H1 (cell line): ENCODE measurements at regions not wholly inside any gene's neighbourhood (a gene's known extent, or its start where the extent isn't known, plus 50 kb on each side); places are given as distances from the start of the nearest gene placed in this dataset.
"Not testable (repeated sequence)": the region's sequence is repeated elsewhere in the genome, so short reads cannot be mapped to it uniquely, and the experiment has no call there.

Source experiments
- CTCF ChIA-PET: fragments of 300-600 bp; sonication (Branson Sonifier 250); formaldehyde crosslinking; loops from one replicate; lab custom pipeline; 2021; ENCODE audit not compliant: partially characterized antibody; lab: Charles Lee
- POLR2A ChIA-PET: fragments of 300-600 bp; sonication (Branson Sonifier 250); formaldehyde crosslinking; loops from one replicate; lab custom pipeline; 2021; ENCODE audit warnings: inconsistent platforms; ENCODE audit not compliant: partially characterized antibody; lab: Charles Lee
- DNase-seq, 2 experiments: peaks; one replicate each; pipeline versions ENCODE4 v3.0.0 to v3.0.0-alpha.2; 2010 to 2022; ENCODE audit warnings: low spot score in 2 of 2, low read depth in 1 of 2, mixed read lengths in 1 of 2
- FAIRE-seq: peaks from 2 replicates; lab custom pipeline; 2011; peaks lifted over from hg19 to GRCh38; lab: Jason Lieb, UNC
- H2AFZ ChIP-seq: 2 replicates; pipeline ENCODE4 v1.8.1; 2012; ENCODE audit warnings: low read length, inconsistent platforms
- H2AK5ac ChIP-seq: 2 replicates; pipeline ENCODE4 v1.6.1; 2013; ENCODE audit warnings: low read depth, low read length
- H2BK120ac ChIP-seq: replicated peaks from 2 replicates; pipeline ENCODE3; 2013; ENCODE audit warnings: low read depth, low read length, inconsistent platforms
- H2BK12ac ChIP-seq: 2 replicates; pipeline ENCODE4 v1.6.1; 2013; ENCODE audit warnings: low read depth, low read length
- H2BK15ac ChIP-seq: 2 replicates; pipeline ENCODE4 v1.6.1; 2013; ENCODE audit warnings: low read length
- H2BK20ac ChIP-seq: 2 replicates; pipeline ENCODE4 v1.6.1; 2013; ENCODE audit warnings: low read length
- H2BK5ac ChIP-seq: 2 replicates; pipeline ENCODE4 v1.6.1; 2013; ENCODE audit warnings: low read depth, low read length
- H3K14ac ChIP-seq: 2 replicates; pipeline ENCODE4 v1.6.1; 2013; ENCODE audit warnings: inconsistent platforms; ENCODE audit not compliant: insufficient read length
- H3K18ac ChIP-seq: 2 replicates; pipeline ENCODE4 v1.6.1; 2013; ENCODE audit warnings: low read length; ENCODE audit errors: extremely low read depth
- H3K23ac ChIP-seq: 2 replicates; pipeline ENCODE4 v1.6.1; 2013; ENCODE audit warnings: inconsistent platforms; ENCODE audit not compliant: insufficient read length
- H3K23me2 ChIP-seq: 2 replicates; pipeline ENCODE4 v1.6.1; 2013; ENCODE audit warnings: low read depth, low read length
- H3K27ac ChIP-seq: 2 replicates; pipeline ENCODE4 v1.6.1; 2011; ENCODE audit warnings: low read depth, low read length, inconsistent platforms
- H3K27me3 ChIP-seq, 4 experiments: replicated peaks in 1 of 4; 1 replicate in 1 of 4; 2 replicates in 3 of 4; pipeline versions ENCODE4 v1.6.1 to v1.8.1; 2011 to 2013; ENCODE audit warnings: low read length in 3 of 4, mild to moderate bottlenecking in 3 of 4, inconsistent platforms in 2 of 4, mixed read lengths in 2 of 4, moderate library complexity in 1 of 4; ENCODE audit not compliant: control insufficient read depth in 3 of 4, insufficient read depth in 3 of 4; ENCODE audit errors: extremely low read depth in 1 of 4
- H3K36me3 ChIP-seq, 4 experiments: 2 replicates each; pipeline versions ENCODE4 v1.6.1 to v1.8.1; 2011 to 2013; ENCODE audit warnings: mild to moderate bottlenecking in 4 of 4, low read length in 3 of 4, moderate library complexity in 2 of 4, control low read depth in 1 of 4, inconsistent platforms in 1 of 4; ENCODE audit not compliant: insufficient read depth in 4 of 4, control insufficient read depth in 2 of 4
- H3K4ac ChIP-seq: replicated peaks from 2 replicates; pipeline ENCODE3; 2013; ENCODE audit warnings: low read length, low read depth, mixed read lengths, inconsistent platforms; ENCODE audit not compliant: insufficient read length
- H3K4me1 ChIP-seq, 4 experiments: replicated peaks in 1 of 4; 1 replicate in 1 of 4; 2 replicates in 3 of 4; pipeline versions ENCODE4 v1.6.1 to v1.8.1; 2011 to 2013; ENCODE audit warnings: low read length in 3 of 4, inconsistent platforms in 2 of 4, mixed read lengths in 1 of 4; ENCODE audit not compliant: insufficient read depth in 4 of 4, control insufficient read depth in 3 of 4
- H3K4me2 ChIP-seq, 2 experiments: 2 replicates each; pipeline versions ENCODE4 v1.6.1 to v1.8.1; 2011 to 2013; ENCODE audit warnings: low read depth in 2 of 2, low read length in 2 of 2, control low read depth in 1 of 2, inconsistent platforms in 1 of 2, mild to moderate bottlenecking in 1 of 2; ENCODE audit not compliant: insufficient read depth in 1 of 2
- H3K4me3 ChIP-seq, 4 experiments: fragments of 200-600, 300-600 bp in 1 of 4; sonication (generic), shearing (Covaris generic), sonication (Bioruptor Twin) in 1 of 4; 2 replicates each; pipeline versions ENCODE4 v1.5.1 to v1.8.1; 2011 to 2016; ENCODE audit warnings: low read length in 4 of 4, low read depth in 3 of 4, control low read depth in 2 of 4, inconsistent platforms in 2 of 4, mild to moderate bottlenecking in 2 of 4, mixed read lengths in 1 of 4, moderate library complexity in 1 of 4; ENCODE audit not compliant: insufficient read depth in 2 of 4; ENCODE audit errors: extremely low read depth in 1 of 4
- H3K56ac ChIP-seq: replicated peaks from 2 replicates; pipeline ENCODE3; 2013; ENCODE audit warnings: low read depth, mild to moderate bottlenecking, mixed read lengths, low read length, inconsistent platforms; ENCODE audit not compliant: insufficient read length
- H3K79me1 ChIP-seq: 2 replicates; pipeline ENCODE4 v1.6.1; 2013; ENCODE audit warnings: low read depth, low read length, control low read depth
- H3K79me2 ChIP-seq, 2 experiments: 2 replicates each; pipeline versions ENCODE4 v1.6.1 to v1.8.1; 2012 to 2013; ENCODE audit warnings: low read length in 2 of 2, mild to moderate bottlenecking in 2 of 2, inconsistent platforms in 1 of 2; ENCODE audit not compliant: insufficient read depth in 2 of 2, control insufficient read depth in 1 of 2
- H3K9ac ChIP-seq, 4 experiments: replicated peaks in 1 of 4; 1 replicate in 1 of 4; 2 replicates in 3 of 4; pipeline versions ENCODE4 v1.6.1 to v1.8.1; 2011 to 2013; ENCODE audit warnings: low read depth in 3 of 4, low read length in 3 of 4, control low read depth in 2 of 4, mild to moderate bottlenecking in 2 of 4, moderate library complexity in 2 of 4, inconsistent platforms in 1 of 4; ENCODE audit errors: extremely low read depth in 1 of 4
- H3K9me3 ChIP-seq, 2 experiments: 2 replicates each; pipeline versions ENCODE4 v1.6.1 to v1.8.1; 2012 to 2013; ENCODE audit warnings: mild to moderate bottlenecking in 2 of 2, moderate library complexity in 2 of 2, control low read depth in 1 of 2, inconsistent platforms in 1 of 2, low read depth in 1 of 2, low read length in 1 of 2, mixed read lengths in 1 of 2; ENCODE audit not compliant: insufficient read depth in 2 of 2
- H4K20me1 ChIP-seq, 2 experiments: replicated peaks in 1 of 2; 2 replicates each; pipeline versions ENCODE3 to v1.8.1; 2011 to 2013; ENCODE audit warnings: inconsistent platforms in 2 of 2, low read length in 2 of 2, mild to moderate bottlenecking in 1 of 2; ENCODE audit not compliant: insufficient read depth in 2 of 2, control insufficient read depth in 1 of 2
- H4K5ac ChIP-seq: 2 replicates; pipeline ENCODE4 v1.6.1; 2013; ENCODE audit warnings: low read length, low read depth, mixed read lengths, inconsistent platforms; ENCODE audit not compliant: insufficient read length
- H4K8ac ChIP-seq: 2 replicates; pipeline ENCODE4 v1.8.0; 2013; ENCODE audit warnings: mild to moderate bottlenecking, moderate library complexity, low read length, inconsistent platforms; ENCODE audit not compliant: insufficient read depth; ENCODE audit errors: extremely low read depth
- H4K91ac ChIP-seq: replicated peaks from 2 replicates; pipeline ENCODE3; 2013; ENCODE audit warnings: low read length, mixed read lengths, inconsistent platforms; ENCODE audit not compliant: insufficient read length
- WGBS, 2 experiments: shearing (Covaris generic) in 1 of 2; methylation state at CpG; one replicate each; pipeline versions ENCODE4 v1.1.6 to v1.1.7; 2013 to 2015; ENCODE audit warnings: low lambda C conversion rate in 2 of 2, mixed read lengths in 2 of 2, inconsistent platforms in 1 of 2, low coverage in 1 of 2, missing lambda C conversion rate in 1 of 2; ENCODE audit not compliant: insufficient replicate concordance in 2 of 2, insufficient coverage in 1 of 2, insufficient read length in 1 of 2; ENCODE audit errors: extremely low coverage in 1 of 2, missing lambda C conversion rate in 1 of 2; 5-methylcytosine and 5-hydroxymethylcytosine counted together

GRCh38 chr9:66712870-66713269, 187.7 kb upstream of the ZNF658 start:
- H4K8ac ChIP-seq, H2BK12ac ChIP-seq, H2AFZ ChIP-seq, H3K36me3 ChIP-seq, H2BK15ac ChIP-seq, H3K4me3 ChIP-seq, H3K9ac ChIP-seq, H3K56ac ChIP-seq, H2BK5ac ChIP-seq, CTCF ChIA-PET, H4K91ac ChIP-seq, H2AK5ac ChIP-seq, H3K23ac ChIP-seq, H3K18ac ChIP-seq, H4K20me1 ChIP-seq, H2BK20ac ChIP-seq, H3K27me3 ChIP-seq, H3K14ac ChIP-seq, H3K27ac ChIP-seq, DNase-seq, H2BK120ac ChIP-seq, H3K4me2 ChIP-seq, H3K79me1 ChIP-seq, POLR2A ChIA-PET, FAIRE-seq, H3K79me2 ChIP-seq, H3K23me2 ChIP-seq, H3K4ac ChIP-seq, H3K4me1 ChIP-seq, H4K5ac ChIP-seq, H3K9me3 ChIP-seq: not testable (repeated sequence)
- no CpG with 5 or more reads among the region's 1 CpG for WGBS, 2 experiments

DNA sequence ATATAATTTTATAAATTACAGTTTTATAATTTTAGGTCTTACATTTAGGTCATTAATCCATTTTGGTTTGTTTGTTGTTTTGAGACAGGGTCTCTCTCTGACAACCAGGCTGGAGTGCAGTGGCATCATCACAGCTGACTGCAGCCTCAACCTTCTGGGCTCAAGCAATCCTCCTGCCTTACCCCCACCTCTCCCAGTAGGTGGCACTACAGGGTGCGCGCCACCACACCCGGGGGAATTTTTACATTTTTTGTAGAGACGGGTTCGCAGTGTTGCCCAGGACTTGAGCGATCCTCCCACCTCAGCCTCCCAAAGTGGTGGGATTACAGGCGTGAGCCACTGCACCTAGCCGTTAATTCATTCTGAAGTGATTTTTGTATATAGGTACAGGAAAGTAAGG, 187.0 kb upstream of the ZNF658 start:
- H3K18ac ChIP-seq, H3K4me1 ChIP-seq, H3K79me2 ChIP-seq, H2BK20ac ChIP-seq, H2BK12ac ChIP-seq, FAIRE-seq, H3K79me1 ChIP-seq, H3K4ac ChIP-seq, H2AFZ ChIP-seq, H2BK5ac ChIP-seq, CTCF ChIA-PET, H2BK120ac ChIP-seq, H3K14ac ChIP-seq, H3K4me2 ChIP-seq, H3K23me2 ChIP-seq, H3K56ac ChIP-seq, H2AK5ac ChIP-seq, DNase-seq, H3K4me3 ChIP-seq, H3K36me3 ChIP-seq, H4K20me1 ChIP-seq, H3K27me3 ChIP-seq, H4K91ac ChIP-seq, H3K9me3 ChIP-seq, H3K9ac ChIP-seq, H3K23ac ChIP-seq, H4K8ac ChIP-seq, H4K5ac ChIP-seq, H3K27ac ChIP-seq, H2BK15ac ChIP-seq, POLR2A ChIA-PET: not testable (repeated sequence)
- no CpG with 5 or more reads among the region's 8 CpGs for WGBS, 2 experiments
